ENCODE measurements at regions not wholly inside any gene's neighbourhood (a gene's known extent, or its start where the extent isn't known, plus 50 kb on each side); places are given as distances from the start of the nearest gene placed in this dataset.

DNA sequence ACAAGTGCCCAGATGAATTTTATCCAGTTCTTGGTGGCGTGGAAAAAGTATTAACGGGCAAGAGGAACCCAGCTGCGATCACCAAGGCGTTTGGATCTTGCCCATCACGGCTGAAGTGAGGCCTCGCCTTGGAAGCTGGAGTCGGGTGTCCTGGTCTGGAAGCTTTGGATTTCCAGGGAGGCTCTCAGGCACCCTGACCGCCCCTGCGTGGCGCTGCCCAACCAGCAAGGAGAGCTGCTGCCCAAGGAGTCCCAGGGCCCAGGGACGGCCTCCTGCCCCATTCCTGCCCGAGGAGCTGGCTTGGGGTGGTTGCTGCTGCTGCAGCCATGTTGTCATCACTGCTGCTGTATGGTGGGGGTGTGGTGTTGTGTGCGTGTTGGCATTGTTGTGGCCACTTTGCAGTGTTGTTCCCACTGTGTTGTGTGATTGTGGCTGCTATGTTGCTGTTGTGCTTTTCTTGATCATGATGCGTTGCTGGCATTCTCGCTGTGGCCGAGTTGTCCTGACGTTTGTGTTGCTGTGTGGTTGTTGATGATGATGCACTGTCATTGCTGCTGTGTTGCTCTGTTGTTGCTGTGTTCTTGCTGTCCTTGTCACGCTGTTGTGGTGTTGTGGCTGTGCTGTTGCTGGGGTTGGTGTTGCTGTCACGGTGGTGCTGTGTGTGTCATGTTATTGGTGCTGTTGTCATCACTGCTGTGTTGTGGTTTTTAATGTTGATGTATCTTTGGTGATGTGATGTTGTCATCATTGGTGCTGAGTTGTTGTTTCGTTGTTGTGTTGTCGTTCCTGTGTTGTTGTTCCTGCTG lies 318.8 kb downstream of the C16orf95 start:
- no peak for TF ChIP-seq TAF1 (IDR thresholded peaks at IDR 0.05; ENCODE audit: borderline replicate concordance, insufficient read depth, low read length)
- TF ChIP-seq, protein P1, sequence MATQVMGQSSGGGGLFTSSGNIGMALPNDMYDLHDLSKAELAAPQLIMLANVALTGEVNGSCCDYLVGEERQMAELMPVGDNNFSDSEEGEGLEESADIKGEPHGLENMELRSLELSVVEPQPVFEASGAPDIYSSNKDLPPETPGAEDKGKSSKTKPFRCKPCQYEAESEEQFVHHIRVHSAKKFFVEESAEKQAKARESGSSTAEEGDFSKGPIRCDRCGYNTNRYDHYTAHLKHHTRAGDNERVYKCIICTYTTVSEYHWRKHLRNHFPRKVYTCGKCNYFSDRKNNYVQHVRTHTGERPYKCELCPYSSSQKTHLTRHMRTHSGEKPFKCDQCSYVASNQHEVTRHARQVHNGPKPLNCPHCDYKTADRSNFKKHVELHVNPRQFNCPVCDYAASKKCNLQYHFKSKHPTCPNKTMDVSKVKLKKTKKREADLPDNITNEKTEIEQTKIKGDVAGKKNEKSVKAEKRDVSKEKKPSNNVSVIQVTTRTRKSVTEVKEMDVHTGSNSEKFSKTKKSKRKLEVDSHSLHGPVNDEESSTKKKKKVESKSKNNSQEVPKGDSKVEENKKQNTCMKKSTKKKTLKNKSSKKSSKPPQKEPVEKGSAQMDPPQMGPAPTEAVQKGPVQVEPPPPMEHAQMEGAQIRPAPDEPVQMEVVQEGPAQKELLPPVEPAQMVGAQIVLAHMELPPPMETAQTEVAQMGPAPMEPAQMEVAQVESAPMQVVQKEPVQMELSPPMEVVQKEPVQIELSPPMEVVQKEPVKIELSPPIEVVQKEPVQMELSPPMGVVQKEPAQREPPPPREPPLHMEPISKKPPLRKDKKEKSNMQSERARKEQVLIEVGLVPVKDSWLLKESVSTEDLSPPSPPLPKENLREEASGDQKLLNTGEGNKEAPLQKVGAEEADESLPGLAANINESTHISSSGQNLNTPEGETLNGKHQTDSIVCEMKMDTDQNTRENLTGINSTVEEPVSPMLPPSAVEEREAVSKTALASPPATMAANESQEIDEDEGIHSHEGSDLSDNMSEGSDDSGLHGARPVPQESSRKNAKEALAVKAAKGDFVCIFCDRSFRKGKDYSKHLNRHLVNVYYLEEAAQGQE (IDR thresholded peaks at IDR 0.05; ENCODE audit: insufficient read depth in 1 of 2, low read depth in 2 of 2, low read length in 2 of 2), result no peak
